CD4-positive, alpha-beta T cell treated with Interleukin-2 at 100 ng/mL for 4 hours (primary cell): ENCODE measurements at regions not wholly inside any gene's neighbourhood (a gene's known extent, or its start where the extent isn't known, plus 50 kb on each side); places are given as distances from the start of the nearest gene placed in this dataset.
"Not testable (repeated sequence)": the region's sequence is repeated elsewhere in the genome, so short reads cannot be mapped to it uniquely, and the experiment has no call there.

ENCODE experiments used
- DNase-seq: peaks from one replicate; pipeline ENCODE4 v3.0.0-alpha.2; 2020; ENCODE audit warnings: low spot score

DNA sequence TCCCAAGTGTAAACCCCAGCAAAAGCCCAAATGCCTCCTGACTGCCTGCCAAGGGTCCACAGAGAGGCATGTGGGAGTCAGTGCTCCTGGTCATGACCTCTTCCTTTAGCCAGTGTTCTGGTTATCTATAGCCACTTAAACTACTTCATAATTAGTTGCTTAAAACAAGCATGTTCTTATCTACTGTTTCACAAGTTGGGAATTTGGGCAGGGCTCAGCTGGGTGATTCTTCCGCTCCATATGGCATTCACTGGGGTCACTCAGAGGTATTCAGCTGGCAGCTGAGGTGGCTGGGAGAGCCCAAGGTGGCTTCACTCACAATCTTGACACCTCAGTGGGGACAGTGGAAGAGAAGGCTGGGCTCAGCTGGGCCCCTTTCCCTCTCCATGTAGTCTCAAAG, 184.0 kb upstream of the RGS6 start:
- no peak for DNase-seq

DNA sequence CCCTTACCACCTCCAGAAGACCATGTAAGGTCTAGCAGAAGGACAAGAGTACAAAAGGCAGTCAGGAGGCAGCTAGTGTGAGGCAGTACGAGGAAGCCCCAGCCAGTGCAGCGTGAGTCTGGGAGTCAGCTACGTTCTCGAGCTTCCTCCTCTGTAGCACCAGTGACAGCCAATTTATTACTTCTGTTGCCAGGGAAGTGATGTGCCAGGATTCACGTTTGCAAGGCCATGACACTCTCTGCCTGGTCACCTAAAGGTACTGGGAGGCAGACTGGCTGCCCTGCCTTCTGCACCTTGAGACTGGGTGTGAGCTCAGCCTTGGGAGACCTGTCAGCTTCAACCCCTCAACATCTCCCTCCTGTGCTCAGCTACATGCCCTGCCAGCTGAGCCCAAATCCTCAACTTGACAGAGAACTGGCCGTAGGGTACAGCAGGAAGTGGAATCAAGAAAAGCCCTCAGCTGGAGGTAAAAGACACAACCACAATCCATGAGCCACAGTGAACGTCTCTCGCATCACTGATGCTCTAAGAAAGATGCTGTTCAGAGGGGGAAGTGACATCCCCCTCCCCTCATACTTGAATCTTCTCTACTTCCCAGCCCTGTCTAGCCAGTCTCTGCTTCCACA, 182.5 kb upstream of the RGS6 start:
- DNase-seq: no peak

DNA sequence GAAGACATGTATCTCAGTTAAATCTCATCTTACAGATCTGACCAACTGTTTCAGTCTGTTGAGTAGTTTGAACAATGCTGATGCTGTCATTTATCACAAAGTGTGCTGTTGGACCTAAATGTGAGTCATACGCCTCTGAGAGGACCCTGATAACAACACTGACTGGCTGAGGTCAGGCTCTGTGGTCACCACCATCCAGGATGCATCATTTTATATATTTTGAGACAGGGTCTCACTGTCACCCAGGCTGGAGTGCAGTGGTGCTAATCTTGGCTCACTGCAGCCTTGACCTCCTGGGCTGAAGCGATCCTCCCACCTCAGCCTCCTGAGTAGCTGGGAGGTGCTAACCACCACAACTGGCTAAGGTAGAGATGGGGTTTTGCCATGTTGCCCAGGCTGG, 181.0 kb upstream of the RGS6 start:
- no peak for DNase-seq

DNA sequence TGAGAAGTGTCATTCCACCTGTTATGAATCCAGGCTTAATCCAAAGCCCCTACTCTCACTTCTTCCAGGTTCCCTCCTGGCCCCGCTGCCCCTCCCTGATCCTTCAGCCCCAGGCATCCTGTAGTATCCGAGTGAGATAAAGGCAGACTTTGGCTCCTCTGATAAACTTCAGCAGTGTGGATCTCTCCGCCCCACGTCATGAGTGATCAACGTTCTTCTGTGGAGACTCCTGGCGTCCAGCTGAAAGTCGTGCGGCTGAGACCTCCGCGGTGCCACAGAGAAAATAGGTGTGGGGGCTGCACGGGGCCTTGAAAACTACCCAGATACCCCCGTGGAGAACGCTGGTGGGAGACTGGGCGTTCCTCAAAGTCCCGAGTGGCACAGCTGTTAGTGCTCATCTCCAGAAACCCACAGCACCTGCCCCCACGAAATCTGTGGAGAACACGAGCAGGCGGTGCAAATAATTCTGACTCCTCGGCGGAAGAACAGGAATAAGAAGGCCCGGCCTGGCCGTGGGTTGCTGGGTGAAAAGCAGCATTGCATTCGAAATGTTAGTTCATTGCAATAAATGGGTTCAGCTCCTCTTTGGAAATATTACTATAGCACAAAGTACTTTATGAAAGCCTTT, 180.0 kb upstream of the RGS6 start:
- no peak for DNase-seq

DNA sequence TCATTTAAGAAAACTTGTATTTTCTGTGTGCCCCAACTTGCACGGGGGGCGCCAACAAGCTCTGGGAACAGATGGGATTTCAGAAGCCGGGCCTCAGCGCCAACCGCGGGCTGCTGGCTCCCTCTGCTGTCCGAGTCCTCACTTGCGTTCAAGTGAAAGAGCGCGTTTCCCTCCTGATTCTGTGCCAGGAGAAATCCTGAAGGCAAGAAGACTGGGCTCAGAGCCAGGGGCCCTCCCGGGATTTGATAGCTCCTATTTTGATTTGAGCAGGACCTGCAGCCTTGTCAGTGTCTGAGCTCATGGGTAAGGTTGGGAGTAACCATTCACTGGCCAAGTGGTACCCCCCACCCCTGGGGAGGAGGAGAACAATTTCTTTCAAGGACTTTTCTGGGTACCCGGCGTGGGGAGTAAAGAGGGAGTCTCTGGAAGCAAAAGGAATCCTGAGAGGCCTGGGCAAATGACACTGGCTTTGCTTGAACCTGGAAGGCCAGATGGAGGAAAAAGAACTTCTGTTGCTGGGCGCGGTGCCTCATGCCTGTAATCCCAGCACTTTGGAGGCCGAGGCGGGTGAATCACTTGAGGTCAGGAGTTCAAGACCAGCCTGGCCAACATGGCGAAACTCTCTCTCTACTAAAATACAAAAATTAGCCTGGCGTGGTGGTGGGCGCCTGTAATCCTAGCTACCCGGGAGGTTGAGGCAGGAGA, 179.0 kb upstream of the RGS6 start:
- peak; percentile 67 for DNase-seq

DNA sequence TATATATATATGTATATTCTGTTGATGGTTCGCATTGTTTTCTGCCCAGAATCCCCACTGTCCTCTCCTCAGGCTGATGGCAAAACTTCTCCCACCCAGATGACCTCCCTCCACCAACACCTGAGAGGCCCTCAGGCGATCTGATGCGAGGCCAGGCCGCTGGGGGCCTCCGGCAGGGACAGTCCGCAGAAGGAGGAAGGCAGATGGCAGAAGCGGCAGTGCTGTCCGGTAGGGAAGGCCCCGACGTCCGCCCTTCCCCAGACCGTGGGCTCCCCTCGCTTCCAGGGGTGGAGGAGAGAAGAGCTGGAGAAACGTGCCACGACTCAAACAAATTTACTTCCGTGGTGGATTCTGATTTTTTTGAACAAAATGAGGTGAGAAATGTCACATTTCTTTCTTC, 178.3 kb upstream of the RGS6 start:
- no peak for DNase-seq

DNA sequence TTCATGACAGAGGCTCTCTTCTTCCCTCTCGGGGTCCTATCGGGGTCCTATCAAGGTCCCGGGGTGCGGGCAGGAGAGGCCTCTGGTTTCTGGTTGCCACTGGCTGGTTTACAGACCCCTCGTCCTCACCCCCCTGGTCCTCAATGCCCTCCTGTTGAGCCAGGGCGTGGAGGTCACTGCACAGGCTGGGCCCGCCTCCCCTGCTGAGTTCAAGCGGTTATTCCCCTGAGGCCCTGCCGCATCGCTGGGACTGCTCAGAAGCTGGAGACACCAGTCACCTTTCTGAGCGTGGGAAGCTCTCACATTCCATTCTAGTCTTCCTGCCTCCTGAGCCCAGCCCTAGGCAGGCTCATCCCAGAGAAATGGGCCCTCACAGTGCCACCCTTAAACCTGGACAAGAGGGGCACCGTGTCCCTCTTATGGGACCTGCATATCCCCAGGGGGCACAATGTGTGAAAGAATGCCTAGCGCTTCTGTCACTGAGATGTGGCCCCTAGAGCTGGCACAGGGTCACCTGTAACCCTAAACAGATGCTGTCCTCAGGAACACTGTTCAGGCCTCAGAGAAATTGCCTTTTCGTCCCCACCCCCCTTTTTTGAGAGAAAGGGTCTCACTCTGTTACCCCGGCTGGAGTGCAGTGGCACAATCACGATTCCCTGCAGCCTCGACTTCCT, 177.7 kb upstream of the RGS6 start:
- no peak for DNase-seq

- DNase-seq: no peak
Measured at GRCh38 chr14:71758229-71758951, 173.8 kb upstream of the RGS6 start.

DNA sequence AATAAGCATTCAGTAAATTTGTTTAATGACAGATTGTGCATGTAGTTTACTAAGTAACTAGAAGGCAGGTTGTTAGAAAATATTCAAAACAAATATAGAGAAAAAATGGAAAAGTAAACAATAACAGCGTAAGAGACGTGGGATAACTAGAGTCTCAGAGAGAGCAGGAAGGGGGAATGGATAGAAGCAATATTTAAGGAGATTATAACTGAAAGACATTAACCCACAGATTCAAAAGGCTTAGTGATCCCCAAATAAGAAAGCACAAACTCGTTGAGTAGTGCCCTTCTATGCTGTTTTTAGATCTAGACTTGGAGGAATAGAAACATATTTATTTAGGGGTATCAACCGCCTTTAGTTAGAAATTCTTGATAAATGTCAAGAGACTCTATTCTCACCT, 169.7 kb upstream of the RGS6 start:
- DNase-seq: no peak

DNA sequence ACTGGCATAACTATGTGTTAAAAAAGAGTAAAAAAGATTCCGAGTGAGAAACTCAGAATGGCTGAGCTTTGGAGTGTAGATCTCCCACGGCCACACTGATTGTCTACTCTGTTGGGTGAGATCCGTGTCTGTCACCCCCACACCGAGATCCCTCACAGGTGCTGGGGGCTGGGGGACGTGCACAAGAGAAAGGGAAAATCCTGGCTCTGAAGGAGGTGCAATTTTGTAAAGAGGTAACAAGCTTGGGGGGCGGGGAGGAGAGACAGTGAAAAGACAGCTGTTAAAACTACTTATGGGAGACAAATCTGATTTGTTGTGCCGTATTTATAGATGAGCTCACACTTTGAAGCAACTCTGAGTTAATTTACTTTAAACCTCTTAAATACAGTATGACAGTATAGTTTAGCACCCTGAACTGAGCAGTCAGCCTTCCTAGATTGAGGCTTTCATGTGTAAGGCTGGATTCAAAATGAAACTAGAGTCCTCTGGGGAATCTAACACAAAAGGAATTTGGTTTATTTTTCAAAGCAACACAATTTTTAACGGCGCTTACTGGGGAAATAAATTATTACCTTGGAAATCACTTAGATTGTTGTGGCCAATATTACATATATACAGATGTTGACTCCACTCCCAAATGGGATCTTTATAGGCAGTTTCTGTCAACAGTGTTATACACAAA, 167.4 kb upstream of the RGS6 start:
- DNase-seq: no peak

DNA sequence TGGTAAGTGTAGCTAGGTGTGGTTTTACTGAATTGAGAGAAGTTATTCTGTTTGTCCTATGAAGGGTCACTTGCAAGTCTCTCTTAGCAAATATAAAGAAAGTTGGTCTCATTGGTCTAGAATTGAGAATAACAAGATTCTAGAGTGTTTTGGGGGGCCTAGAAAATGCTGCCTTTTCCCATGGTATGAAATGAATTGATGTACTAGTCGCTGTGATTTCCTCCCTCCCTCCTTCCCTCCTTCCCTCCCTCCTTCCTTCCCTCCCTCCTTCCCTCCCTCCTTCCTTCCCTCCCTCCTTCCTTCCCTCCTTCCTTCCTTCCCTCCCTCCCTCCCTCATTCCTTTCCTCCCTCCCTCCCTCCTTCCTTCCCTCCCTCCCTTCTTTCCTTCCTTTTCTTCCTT, 166.7 kb upstream of the RGS6 start:
- no peak for DNase-seq

DNA sequence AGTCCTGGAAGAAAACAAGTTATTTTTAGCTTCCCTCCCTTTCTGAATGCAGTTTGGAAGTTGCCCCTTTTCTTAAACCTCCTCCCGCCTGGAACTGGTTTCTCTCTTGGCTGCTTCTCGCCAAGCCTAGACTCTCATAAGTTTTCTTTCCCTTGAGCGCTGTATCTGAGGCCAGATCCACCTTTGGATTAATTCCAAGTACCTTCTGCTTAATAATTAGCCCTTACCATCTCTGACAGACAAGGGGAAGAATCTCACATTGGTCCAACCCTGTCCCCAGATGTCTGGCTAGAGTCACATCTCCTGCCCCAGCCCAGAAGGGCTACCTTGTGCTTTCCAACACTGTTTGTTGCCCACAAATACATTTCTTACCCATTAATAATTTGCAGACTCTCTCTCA, 161.8 kb upstream of the RGS6 start:
- no peak for DNase-seq

GRCh38 chr14:71771421-71771820, 160.8 kb upstream of the RGS6 start:
- DNase-seq: not testable (repeated sequence)

- DNase-seq: not testable (repeated sequence)
Measured at GRCh38 chr14:71771996-71772395, 160.2 kb upstream of the RGS6 start.

DNA sequence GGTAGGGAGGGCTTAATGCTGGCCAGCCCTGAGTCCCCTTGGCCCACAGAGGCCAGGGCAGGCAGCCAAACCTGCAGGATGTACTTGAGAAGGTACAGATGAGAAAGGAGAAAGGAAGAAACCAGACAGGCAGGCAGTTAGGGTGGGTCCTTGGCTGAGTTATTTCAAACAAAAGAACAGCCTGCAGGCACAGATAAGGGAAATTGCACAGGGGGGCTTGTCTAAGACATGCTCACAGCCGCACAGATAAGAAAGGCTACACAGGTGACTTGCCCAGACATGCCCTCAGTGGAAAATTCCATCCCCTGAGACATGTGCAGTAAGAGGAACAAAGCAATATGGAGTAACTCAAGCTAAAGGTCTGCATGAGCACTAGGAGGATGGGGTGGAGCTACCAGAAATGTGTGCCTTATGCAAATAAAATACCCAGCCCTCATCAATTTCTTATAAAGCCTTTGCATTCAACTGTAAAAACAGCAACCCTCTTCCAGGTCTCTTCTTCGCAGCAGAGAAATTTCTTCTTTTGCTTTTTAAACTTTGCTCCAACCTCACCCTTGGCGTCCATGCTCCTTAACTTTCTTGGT, 158.2 kb upstream of the RGS6 start:
- DNase-seq: no peak

DNA sequence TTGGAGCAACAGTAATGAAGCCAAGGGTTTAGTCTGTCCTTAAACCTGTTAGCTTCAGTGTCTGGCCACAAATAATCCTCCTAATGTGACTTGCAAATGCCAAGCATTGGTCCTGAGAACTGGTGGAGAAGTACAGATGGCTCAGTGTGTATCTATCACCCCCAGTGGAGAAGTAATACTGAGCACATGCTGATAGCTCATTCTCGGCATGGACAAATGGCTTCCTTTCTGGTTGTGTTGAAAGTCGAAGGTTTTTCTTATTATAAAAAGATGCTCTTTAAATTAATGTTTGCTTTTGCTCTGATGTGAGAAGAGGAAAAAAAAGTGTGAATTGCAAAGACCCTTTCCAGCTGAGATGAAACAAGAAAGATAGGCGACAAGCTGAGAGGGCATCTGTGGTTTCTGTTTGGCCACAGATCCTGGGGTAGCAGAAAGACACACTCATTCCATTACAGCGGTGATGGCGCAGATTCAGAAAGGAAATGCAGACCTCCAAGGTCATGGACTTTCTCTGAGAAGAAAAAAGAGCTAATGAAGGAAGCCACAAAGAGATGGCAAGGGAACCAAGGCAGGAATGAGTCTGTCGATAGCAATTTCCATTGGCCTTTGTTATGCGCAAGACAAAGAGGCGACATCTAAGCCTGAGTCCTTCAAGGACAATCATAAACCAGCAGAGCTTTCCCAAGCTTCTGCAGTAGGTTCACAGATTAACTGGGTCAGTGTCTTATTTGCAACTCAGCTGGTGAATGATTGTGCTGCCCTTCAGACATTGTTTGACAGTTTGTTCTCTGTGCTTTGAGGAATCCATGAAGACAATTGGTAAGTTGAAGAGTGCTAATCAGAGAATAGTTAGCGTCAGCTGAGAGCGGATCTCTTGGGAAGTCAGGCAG, 155.5 kb upstream of the RGS6 start:
- no peak for DNase-seq

- no peak for DNase-seq
Measured at GRCh38 chr14:71780075-71780474, 152.2 kb upstream of the RGS6 start.

DNA sequence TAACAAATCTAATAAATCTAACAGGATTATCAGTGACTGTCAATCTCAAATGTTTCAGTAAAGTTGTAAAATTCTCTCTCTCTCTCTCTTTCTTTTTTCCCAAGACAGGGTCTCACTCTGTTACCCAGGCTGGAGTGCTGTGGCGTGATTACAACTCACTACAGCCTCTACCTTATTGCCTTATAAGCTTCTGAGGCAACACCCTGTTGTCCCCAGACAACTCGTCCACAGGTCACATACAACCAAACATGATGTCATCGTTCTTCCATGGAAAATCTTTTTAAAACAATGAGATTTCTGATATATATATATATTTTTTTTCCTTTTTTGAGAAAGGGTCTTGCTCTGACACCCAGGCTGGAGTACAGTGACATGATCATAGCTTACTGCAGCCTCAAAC, 151.4 kb upstream of the RGS6 start:
- no peak for DNase-seq

DNA sequence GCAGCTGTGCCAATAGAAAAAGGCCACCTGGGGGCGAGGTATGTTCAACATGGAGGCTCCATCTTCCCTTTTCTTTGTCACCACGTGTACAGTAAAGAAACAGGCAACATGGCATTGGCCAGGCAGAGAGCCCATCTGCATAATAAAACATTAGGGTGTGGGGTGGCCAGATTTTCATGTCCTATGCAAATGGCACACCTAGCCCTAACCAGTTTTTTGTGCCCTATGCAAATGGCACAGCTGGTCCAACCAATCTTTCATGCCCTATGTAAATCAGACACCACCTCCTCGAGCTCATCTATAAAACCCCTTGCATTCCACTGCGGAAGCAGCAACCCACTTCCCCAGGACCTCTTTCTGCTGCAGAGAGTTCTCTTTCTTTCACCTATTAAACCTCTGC, 149.1 kb upstream of the RGS6 start:
- no peak for DNase-seq

DNA sequence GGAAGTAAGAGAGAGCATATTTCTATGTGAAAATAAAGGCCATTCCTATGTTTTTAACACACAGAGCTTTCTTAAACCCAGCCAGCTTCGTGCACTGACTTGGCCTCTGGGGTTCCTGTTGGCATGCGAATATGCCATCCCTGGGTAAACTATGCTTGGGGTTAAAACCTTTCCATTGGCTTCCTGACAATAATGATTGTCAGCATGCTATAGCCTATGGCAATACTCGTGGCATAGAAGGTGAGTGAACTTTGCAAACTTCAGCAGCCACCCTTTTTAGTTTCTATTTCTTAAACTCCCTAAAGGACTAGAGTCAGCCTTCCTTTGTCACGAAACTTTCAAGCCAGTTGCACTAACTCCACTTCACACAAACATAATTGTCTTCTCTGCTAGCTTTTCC, 148.4 kb upstream of the RGS6 start:
- no peak for DNase-seq
